ENCODE measurements at regions not wholly inside any gene's neighbourhood (a gene's known extent, or its start where the extent isn't known, plus 50 kb on each side); places are given as distances from the start of the nearest gene placed in this dataset.

GRCh38 chr14:49483268-49483667 is 102.9 kb downstream of the RPS29 start:
- TF ChIP-seq, protein P1, sequence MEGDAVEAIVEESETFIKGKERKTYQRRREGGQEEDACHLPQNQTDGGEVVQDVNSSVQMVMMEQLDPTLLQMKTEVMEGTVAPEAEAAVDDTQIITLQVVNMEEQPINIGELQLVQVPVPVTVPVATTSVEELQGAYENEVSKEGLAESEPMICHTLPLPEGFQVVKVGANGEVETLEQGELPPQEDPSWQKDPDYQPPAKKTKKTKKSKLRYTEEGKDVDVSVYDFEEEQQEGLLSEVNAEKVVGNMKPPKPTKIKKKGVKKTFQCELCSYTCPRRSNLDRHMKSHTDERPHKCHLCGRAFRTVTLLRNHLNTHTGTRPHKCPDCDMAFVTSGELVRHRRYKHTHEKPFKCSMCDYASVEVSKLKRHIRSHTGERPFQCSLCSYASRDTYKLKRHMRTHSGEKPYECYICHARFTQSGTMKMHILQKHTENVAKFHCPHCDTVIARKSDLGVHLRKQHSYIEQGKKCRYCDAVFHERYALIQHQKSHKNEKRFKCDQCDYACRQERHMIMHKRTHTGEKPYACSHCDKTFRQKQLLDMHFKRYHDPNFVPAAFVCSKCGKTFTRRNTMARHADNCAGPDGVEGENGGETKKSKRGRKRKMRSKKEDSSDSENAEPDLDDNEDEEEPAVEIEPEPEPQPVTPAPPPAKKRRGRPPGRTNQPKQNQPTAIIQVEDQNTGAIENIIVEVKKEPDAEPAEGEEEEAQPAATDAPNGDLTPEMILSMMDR (IDR thresholded peaks at IDR 0.05; ENCODE audit: low read depth, low read length, missing input control): no peak
- TF ChIP-seq, protein P2, sequence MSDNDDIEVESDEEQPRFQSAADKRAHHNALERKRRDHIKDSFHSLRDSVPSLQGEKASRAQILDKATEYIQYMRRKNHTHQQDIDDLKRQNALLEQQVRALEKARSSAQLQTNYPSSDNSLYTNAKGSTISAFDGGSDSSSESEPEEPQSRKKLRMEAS (IDR thresholded peaks at IDR 0.05): no peak
- TF ChIP-seq NR2F2 (IDR thresholded peaks at IDR 0.05) (no peak), HNF4G (IDR thresholded peaks at IDR 0.05) (no peak), GABPA (IDR thresholded peaks at IDR 0.05 in 1 of 2, conservative IDR thresholded peaks at IDR 0.05 in 1 of 2) (no peak), ATF3 (IDR thresholded peaks at IDR 0.05) (no peak)
